Esophagus squamous epithelium (tissue), 4 donors: ENCODE measurements at regions not wholly inside any gene's neighbourhood (a gene's known extent, or its start where the extent isn't known, plus 50 kb on each side); places are given as distances from the start of the nearest gene placed in this dataset.

Experiments
- POLR2A ChIP-seq, 4 donors: fragments of 450-650 bp; IDR thresholded peaks; one replicate each; pipeline ENCODE4 v1.6.1; 2017; ENCODE audit warnings: antibody characterized with exemption in 4 of 4, mild to moderate bottlenecking in 4 of 4, moderate library complexity in 3 of 4
- TF ChIP-seq, protein P1 (sequence below), 6 experiments: fragments of 450-650 bp in 4 of 6; fragments of 200-600 bp in 2 of 6; sonication (generic) in 2 of 6; IDR thresholded peaks; one replicate each; pipeline ENCODE4 v1.5.1; 2016 to 2019; ENCODE audit warnings: antibody characterized with exemption in 6 of 6, mild to moderate bottlenecking in 4 of 6, moderate library complexity in 4 of 6

DNA sequence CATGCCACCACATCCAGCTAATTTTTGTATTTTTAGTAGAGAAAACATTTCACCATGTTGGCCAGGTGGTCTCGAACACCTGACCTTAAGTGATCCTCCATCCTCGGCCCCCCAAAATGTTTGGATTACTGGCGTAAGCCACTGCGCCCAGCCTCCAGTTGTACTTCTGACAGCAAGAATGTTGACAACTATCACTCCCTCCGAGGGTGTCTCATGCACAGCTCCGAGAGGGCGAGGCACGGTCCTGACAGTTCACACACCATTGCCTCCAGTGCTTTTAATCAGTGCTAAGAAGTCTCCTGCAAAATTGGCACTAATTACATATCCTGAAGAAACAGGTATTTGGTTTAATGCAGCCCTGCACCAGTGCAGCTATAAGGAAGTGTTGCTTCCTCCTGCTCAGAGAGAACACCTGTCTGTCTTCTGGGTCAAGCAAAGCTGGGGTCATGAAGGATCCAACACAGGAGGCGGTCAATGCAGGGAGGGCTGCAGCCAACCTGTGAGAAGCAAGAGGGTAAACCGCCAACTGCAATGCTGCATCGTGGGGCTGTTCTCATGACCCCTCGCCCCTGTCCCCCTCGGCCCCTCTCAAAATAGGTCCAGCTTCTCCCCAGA, 184.0 kb downstream of the MED10 start:
- TF ChIP-seq, protein P1, sequence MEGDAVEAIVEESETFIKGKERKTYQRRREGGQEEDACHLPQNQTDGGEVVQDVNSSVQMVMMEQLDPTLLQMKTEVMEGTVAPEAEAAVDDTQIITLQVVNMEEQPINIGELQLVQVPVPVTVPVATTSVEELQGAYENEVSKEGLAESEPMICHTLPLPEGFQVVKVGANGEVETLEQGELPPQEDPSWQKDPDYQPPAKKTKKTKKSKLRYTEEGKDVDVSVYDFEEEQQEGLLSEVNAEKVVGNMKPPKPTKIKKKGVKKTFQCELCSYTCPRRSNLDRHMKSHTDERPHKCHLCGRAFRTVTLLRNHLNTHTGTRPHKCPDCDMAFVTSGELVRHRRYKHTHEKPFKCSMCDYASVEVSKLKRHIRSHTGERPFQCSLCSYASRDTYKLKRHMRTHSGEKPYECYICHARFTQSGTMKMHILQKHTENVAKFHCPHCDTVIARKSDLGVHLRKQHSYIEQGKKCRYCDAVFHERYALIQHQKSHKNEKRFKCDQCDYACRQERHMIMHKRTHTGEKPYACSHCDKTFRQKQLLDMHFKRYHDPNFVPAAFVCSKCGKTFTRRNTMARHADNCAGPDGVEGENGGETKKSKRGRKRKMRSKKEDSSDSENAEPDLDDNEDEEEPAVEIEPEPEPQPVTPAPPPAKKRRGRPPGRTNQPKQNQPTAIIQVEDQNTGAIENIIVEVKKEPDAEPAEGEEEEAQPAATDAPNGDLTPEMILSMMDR (IDR thresholded peaks at IDR 0.05), result no peak
- TF ChIP-seq POLR2A (IDR thresholded peaks at IDR 0.05), result no peak
